Mesodermal cell (in vitro differentiated cells): ENCODE measurements at regions not wholly inside any gene's neighbourhood (a gene's known extent, or its start where the extent isn't known, plus 50 kb on each side); places are given as distances from the start of the nearest gene placed in this dataset.

Source experiments
- H3K27ac ChIP-seq: 2 replicates; pipeline ENCODE4 v1.7.0; 2013; ENCODE audit warnings: mild to moderate bottlenecking, low read depth, low read length, moderate library complexity; ENCODE audit not compliant: severe bottlenecking
- H3K36me3 ChIP-seq: 2 replicates; pipeline ENCODE4 v1.7.1; 2013; ENCODE audit warnings: mild to moderate bottlenecking, low read length, moderate library complexity; ENCODE audit not compliant: control insufficient read depth, insufficient read depth
- H3K4me1 ChIP-seq: one replicate; pipeline ENCODE4 v1.7.1; 2013; ENCODE audit warnings: mild to moderate bottlenecking, low read length; ENCODE audit not compliant: insufficient read depth, control insufficient read depth, poor library complexity, severe bottlenecking
- H3K4me3 ChIP-seq: 2 replicates; pipeline ENCODE4 v1.7.0; 2013; ENCODE audit warnings: low read length, control low read depth, mild to moderate bottlenecking; ENCODE audit not compliant: insufficient read depth, poor library complexity, severe bottlenecking; ENCODE audit errors: extremely low read depth
- H3K9me3 ChIP-seq: 2 replicates; pipeline ENCODE4 v1.7.1; 2013; ENCODE audit warnings: mild to moderate bottlenecking, low read length, moderate library complexity; ENCODE audit not compliant: control insufficient read depth
- WGBS, 2 experiments: methylation state at CpG; one replicate each; pipeline ENCODE4 v1.1.5; 2013; ENCODE audit warnings: missing lambda C conversion rate in 2 of 2; ENCODE audit not compliant: insufficient coverage in 2 of 2; 5-methylcytosine and 5-hydroxymethylcytosine counted together

GRCh38 chr20:39904476-39905112 lies 784.4 kb downstream of the MAFB start:
- Histone ChIP-seq H3K36me3 (no peaks in the 10 kb centered on the region), H3K4me1 (no peaks in the 10 kb centered on the region), H3K4me3 (no peak overlapping the region), H3K27ac (no peak overlapping the region), H3K9me3 (no peaks in the 10 kb centered on the region)
- 85 to 90% methylated on average over 2 to 5 of the region's 7 CpGs for WGBS, 2 experiments

GRCh38 chr20:39903806-39904465 lies 785.1 kb downstream of the MAFB start:
- H3K9me3 ChIP-seq, result no peaks in the 10 kb centered on the region
- H3K4me1 ChIP-seq, result no peaks in the 10 kb centered on the region
- no peak overlapping the region for H3K27ac ChIP-seq
- no peak overlapping the region for H3K4me3 ChIP-seq
- no peaks in the 10 kb centered on the region for H3K36me3 ChIP-seq
- 90 to 96% methylated on average over 6 to 7 of the region's 10 CpGs for WGBS, 2 experiments

GRCh38 chr20:39899881-39900280 lies 789.2 kb downstream of the MAFB start:
- Histone ChIP-seq H3K9me3 (no peaks in the 10 kb centered on the region), H3K27ac (no peak overlapping the region), H3K4me1 (peaks cover 5% of the 10 kb centered on the region), H3K4me3 (no peak overlapping the region), H3K36me3 (no peaks in the 10 kb centered on the region)
- WGBS, 2 experiments, result 88% methylated on average over 1 of the region's 1 CpG; no CpG with 5 or more reads in 1 of the 2 experiments

GRCh38 chr20:39898467-39898852 lies 790.6 kb downstream of the MAFB start:
- H3K4me1 ChIP-seq, result peaks cover 5% of the 10 kb centered on the region
- no peak overlapping the region for H3K27ac ChIP-seq
- H3K4me3 ChIP-seq, result no peak overlapping the region
- 73 to 80% methylated on average over 1 to 2 of the region's 2 CpGs for WGBS, 2 experiments
- H3K36me3 ChIP-seq, result no peaks in the 10 kb centered on the region
- H3K9me3 ChIP-seq, result no peaks in the 10 kb centered on the region

- H3K9me3 ChIP-seq, result no peaks in the 10 kb centered on the region
These were observed 791.1 kb downstream of the MAFB start for GRCh38 chr20:39897781-39898466.

GRCh38 chr20:39897058-39897457 lies 792.0 kb downstream of the MAFB start:
- H3K27ac ChIP-seq, result no peak overlapping the region
- peaks cover 5% of the 10 kb centered on the region for H3K4me1 ChIP-seq
- no peak overlapping the region for H3K4me3 ChIP-seq
- no peaks in the 10 kb centered on the region for H3K36me3 ChIP-seq
- H3K9me3 ChIP-seq, result no peaks in the 10 kb centered on the region
- 90 to 100% methylated on average over 1 to 3 of the region's 3 CpGs for WGBS, 2 experiments

More at GRCh38 chr20:39897781-39898466, 791.1 kb downstream of the MAFB start:
- no peak overlapping the region for H3K4me3 ChIP-seq
- WGBS, 2 experiments, result 90 to 94% methylated on average over 2 to 3 of the region's 4 CpGs
- H3K27ac ChIP-seq, result no peak overlapping the region
- no peaks in the 10 kb centered on the region for H3K36me3 ChIP-seq
- H3K4me1 ChIP-seq, result peaks cover 5% of the 10 kb centered on the region

GRCh38 chr20:39894067-39894466 lies 795.0 kb downstream of the MAFB start:
- H3K36me3 ChIP-seq, result no peaks in the 10 kb centered on the region
- H3K4me1 ChIP-seq, result peaks cover 5% of the 10 kb centered on the region
- no CpG with 5 or more reads among the region's 2 CpGs for WGBS, 2 experiments
- H3K4me3 ChIP-seq, result no peak overlapping the region
- no peaks in the 10 kb centered on the region for H3K9me3 ChIP-seq
- H3K27ac ChIP-seq, result no peak overlapping the region

- no CpG with 5 or more reads among the region's 1 CpG for WGBS, 2 experiments
- Histone ChIP-seq H3K36me3 (no peaks in the 10 kb centered on the region), H3K27ac (peak overlapping the region; percentile 81), H3K4me1 (peaks cover 5% of the 10 kb centered on the region), H3K9me3 (no peaks in the 10 kb centered on the region), H3K4me3 (no peak overlapping the region)
These were observed 795.9 kb downstream of the MAFB start for GRCh38 chr20:39893003-39893685.

- WGBS, 2 experiments, result 83 to 93% methylated on average over 1 of the region's 1 CpG
- no peak overlapping the region for H3K4me3 ChIP-seq
- H3K4me1 ChIP-seq, result peaks cover 6% of the 10 kb centered on the region
- no peaks in the 10 kb centered on the region for H3K36me3 ChIP-seq
- H3K9me3 ChIP-seq, result no peaks in the 10 kb centered on the region
- H3K27ac ChIP-seq, result no peak overlapping the region
These were observed 798.3 kb downstream of the MAFB start for GRCh38 chr20:39890697-39891096.

- Histone ChIP-seq H3K4me1 (peaks cover 6% of the 10 kb centered on the region), H3K27ac (no peak overlapping the region), H3K36me3 (no peaks in the 10 kb centered on the region), H3K4me3 (no peak overlapping the region), H3K9me3 (no peaks in the 10 kb centered on the region)
- WGBS, 2 experiments, result 95 to 100% methylated on average over 2 of the region's 2 CpGs
These were observed 800.7 kb downstream of the MAFB start for GRCh38 chr20:39888310-39888709.
